ENCODE measurements at regions not wholly inside any gene's neighbourhood (a gene's known extent, or its start where the extent isn't known, plus 50 kb on each side); places are given as distances from the start of the nearest gene placed in this dataset.

DNA sequence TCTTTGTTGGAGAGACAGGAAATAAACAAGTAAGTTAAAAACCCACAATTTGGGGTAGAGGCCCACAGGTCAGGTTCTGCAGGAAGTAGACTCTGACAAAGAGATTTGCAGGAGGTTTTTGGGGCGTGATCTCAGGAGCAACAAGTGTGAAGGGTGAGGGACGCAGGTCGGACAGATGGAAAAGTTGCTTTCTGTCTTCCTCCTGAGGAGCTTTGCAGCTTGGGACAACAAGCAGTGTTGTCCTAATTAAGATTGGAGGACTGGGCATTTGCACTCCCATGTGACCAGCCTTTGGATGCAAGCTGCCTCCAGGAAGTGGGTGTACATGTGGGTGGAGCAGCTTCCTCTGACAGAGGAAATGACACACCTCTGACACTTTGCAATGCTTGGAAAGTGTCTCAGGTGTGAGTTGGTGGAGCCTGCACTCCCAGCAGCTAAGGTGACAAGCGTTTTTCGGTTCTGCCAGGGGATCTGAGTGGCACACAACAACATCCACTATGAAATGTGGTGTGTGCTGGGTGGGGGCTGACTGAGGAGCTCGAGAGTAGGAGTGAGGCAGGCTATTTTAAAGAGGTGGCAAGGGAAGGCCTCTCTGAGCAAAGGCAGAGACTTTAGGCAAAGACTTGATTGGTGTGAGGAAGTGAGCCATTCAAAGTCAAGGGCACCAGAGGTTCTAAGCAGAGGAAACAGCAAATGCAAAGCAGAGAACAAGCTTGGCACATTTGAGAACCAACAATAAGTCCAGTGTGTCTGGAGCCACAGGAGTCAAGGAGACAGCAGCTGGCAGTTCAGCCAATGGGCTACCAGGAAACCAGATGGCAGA lies 339.8 kb upstream of the GATB start:
- TF ChIP-seq EZH2phosphoT487 (IDR thresholded peaks at IDR 0.05; ENCODE audit: borderline replicate concordance, low read length) = no peak
- TF ChIP-seq, protein P1, sequence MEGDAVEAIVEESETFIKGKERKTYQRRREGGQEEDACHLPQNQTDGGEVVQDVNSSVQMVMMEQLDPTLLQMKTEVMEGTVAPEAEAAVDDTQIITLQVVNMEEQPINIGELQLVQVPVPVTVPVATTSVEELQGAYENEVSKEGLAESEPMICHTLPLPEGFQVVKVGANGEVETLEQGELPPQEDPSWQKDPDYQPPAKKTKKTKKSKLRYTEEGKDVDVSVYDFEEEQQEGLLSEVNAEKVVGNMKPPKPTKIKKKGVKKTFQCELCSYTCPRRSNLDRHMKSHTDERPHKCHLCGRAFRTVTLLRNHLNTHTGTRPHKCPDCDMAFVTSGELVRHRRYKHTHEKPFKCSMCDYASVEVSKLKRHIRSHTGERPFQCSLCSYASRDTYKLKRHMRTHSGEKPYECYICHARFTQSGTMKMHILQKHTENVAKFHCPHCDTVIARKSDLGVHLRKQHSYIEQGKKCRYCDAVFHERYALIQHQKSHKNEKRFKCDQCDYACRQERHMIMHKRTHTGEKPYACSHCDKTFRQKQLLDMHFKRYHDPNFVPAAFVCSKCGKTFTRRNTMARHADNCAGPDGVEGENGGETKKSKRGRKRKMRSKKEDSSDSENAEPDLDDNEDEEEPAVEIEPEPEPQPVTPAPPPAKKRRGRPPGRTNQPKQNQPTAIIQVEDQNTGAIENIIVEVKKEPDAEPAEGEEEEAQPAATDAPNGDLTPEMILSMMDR (conservative IDR thresholded peaks at IDR 0.05; ENCODE audit: low read depth, low read length) = no peak
- TF ChIP-seq EZH2 (IDR thresholded peaks at IDR 0.05; ENCODE audit: low read length, unreplicated experiment) = no peak

All from PC-3 (cell line).